ENCODE measurements at regions not wholly inside any gene's neighbourhood (a gene's known extent, or its start where the extent isn't known, plus 50 kb on each side); places are given as distances from the start of the nearest gene placed in this dataset.
"Not testable (repeated sequence)": the region's sequence is repeated elsewhere in the genome, so short reads cannot be mapped to it uniquely, and the experiment has no call there.

- no peaks in the 10 kb centered on the region for H3K9me3 ChIP-seq
- in situ Hi-C loops (cut with MboI; ENCODE audit: low sequenced_read_pairs), result no loop called here
- H3K27me3 ChIP-seq (ENCODE audit: low read depth), result no peaks in the 10 kb centered on the region
- no peak for DNase-seq (ENCODE audit: low spot score in 2 of 2)
- no peak overlapping the region for H3K4me3 ChIP-seq
- H3K36me3 ChIP-seq (replicated peaks), result no peaks in the 10 kb centered on the region
- no peaks in the 10 kb centered on the region for H3K4me1 ChIP-seq
Measured at GRCh38 chr9:118643118-118643517, 726.1 kb downstream of the BRINP1 start.

DNA sequence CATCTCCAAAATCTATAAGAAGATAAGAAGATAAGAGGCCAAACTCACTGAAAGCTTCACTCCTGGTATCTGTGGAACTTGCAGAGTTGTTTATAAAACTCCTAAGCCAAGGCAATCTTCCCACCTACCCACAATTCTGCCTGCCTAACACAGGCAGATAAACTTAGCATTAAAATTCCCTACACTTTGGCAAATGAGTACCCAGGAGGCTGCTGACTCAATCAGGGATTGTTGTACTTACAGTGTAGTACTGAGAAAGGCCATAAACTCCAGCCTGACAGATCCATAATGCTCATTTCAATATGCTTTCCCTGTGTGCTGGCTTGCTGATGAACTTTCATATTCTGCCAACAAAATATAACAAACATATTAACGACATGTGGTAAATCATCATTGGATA, 725.2 kb downstream of the BRINP1 start:
- Histone ChIP-seq H3K4me3 (no peak overlapping the region), H3K4me1 (no peaks in the 10 kb centered on the region), H3K27me3 (ENCODE audit: low read depth) (no peaks in the 10 kb centered on the region), H3K9me3 (no peaks in the 10 kb centered on the region), H3K36me3 (replicated peaks) (no peaks in the 10 kb centered on the region)
- DNase-seq (ENCODE audit: low spot score in 2 of 2), result no peak
- in situ Hi-C loops (cut with MboI; ENCODE audit: low sequenced_read_pairs), result no loop called here

- Histone ChIP-seq H3K4me1 (no peaks in the 10 kb centered on the region), H3K36me3 (replicated peaks) (no peaks in the 10 kb centered on the region), H3K4me3 (no peak overlapping the region), H3K9me3 (no peaks in the 10 kb centered on the region), H3K27me3 (ENCODE audit: low read depth) (no peaks in the 10 kb centered on the region)
- in situ Hi-C loops (cut with MboI; ENCODE audit: low sequenced_read_pairs), result no loop called here
- DNase-seq (ENCODE audit: low spot score in 2 of 2), result no peak
Measured at GRCh38 chr9:118647331-118647730, 721.9 kb downstream of the BRINP1 start.

DNA sequence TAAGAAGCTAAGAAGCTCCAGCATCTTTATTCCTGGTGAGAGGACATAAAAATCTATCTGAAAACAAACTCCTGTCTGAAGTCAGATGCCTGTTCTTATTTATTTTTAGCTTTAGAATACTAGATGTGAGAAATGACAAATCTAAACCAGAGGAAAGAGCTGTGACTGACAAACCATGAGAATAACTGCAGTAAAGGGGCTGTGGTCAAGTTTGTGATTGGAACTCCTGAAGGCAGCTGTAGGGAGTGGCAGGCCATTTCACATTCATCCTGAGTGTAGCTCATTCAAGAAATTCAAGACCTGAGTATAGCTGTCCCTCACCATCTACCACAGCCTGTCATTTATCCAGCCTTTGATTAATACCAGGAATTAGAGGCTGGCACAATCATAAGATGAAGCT, 718.8 kb downstream of the BRINP1 start:
- in situ Hi-C loops (cut with MboI; ENCODE audit: low sequenced_read_pairs), result no loop called here
- Histone ChIP-seq H3K4me3 (no peak overlapping the region), H3K36me3 (replicated peaks) (no peaks in the 10 kb centered on the region), H3K9me3 (no peaks in the 10 kb centered on the region), H3K4me1 (no peaks in the 10 kb centered on the region), H3K27me3 (ENCODE audit: low read depth) (no peaks in the 10 kb centered on the region)
- no peak for DNase-seq (ENCODE audit: low spot score in 2 of 2)

GRCh38 chr9:118651511-118651910, 717.7 kb downstream of the BRINP1 start:
- Histone ChIP-seq H3K27me3 (ENCODE audit: low read depth) (no peaks in the 10 kb centered on the region), H3K36me3 (replicated peaks) (no peaks in the 10 kb centered on the region), H3K9me3 (no peaks in the 10 kb centered on the region), H3K4me1 (no peaks in the 10 kb centered on the region), H3K4me3 (no peak overlapping the region)
- no peak for DNase-seq (ENCODE audit: low spot score in 2 of 2)
- in situ Hi-C loops (cut with MboI; ENCODE audit: low sequenced_read_pairs), result no loop called here

DNA sequence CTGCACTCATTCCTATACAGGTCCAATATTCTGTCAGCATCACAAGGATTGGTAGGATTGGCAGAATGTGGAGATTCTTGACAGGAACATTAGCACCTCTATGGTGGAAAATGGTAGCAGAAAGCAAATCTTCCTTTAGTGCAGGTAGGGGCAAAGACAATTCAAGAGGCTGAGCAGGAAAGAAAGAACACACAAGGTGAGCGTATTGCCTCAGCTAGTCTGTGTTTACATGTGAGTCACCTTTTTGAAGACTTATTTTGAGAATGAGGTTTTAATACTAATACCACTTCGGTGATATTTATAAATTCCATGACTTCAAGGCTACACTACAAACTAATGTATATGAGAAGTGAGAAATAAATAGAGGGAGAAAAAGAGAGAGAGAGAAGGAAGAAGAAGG, 717.0 kb downstream of the BRINP1 start:
- Histone ChIP-seq H3K4me3 (no peak overlapping the region), H3K4me1 (no peaks in the 10 kb centered on the region), H3K36me3 (replicated peaks) (no peaks in the 10 kb centered on the region), H3K9me3 (no peaks in the 10 kb centered on the region), H3K27me3 (ENCODE audit: low read depth) (no peaks in the 10 kb centered on the region)
- in situ Hi-C loops (cut with MboI; ENCODE audit: low sequenced_read_pairs), result no loop called here
- no peak for DNase-seq (ENCODE audit: low spot score in 2 of 2)

- H3K4me3 ChIP-seq, result no peak overlapping the region
- H3K27me3 ChIP-seq (ENCODE audit: low read depth), result no peaks in the 10 kb centered on the region
- DNase-seq (ENCODE audit: low spot score in 2 of 2), result no peak
- no peaks in the 10 kb centered on the region for H3K4me1 ChIP-seq
- no peaks in the 10 kb centered on the region for H3K9me3 ChIP-seq
- in situ Hi-C loops (cut with MboI; ENCODE audit: low sequenced_read_pairs), result no loop called here
- H3K36me3 ChIP-seq (replicated peaks), result no peaks in the 10 kb centered on the region
Measured at GRCh38 chr9:118652912-118653311, 716.3 kb downstream of the BRINP1 start.

DNA sequence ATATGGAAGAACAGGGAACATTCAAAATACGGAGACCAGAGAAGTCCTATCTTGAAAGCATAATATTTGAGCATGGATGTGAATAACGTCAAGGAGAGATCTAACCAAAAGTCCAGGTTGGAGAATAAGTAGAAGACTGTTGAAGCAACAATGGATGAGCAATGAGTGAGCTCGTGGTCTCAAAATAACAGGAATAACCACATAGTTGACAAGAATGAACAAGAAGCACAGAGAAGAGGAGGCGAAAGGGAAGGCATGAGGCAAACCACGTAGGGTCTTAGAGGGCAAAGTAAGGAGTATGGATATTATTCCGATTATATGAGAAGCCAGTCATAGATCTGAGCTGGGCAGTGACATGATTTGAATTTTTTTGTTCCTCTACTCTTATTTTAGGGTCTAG, 710.2 kb downstream of the BRINP1 start:
- Histone ChIP-seq H3K9me3 (no peaks in the 10 kb centered on the region), H3K4me3 (no peak overlapping the region), H3K27me3 (ENCODE audit: low read depth) (no peaks in the 10 kb centered on the region), H3K4me1 (no peaks in the 10 kb centered on the region), H3K36me3 (replicated peaks) (no peaks in the 10 kb centered on the region)
- no peak for DNase-seq (ENCODE audit: low spot score in 2 of 2)
- in situ Hi-C loops (cut with MboI; ENCODE audit: low sequenced_read_pairs), result no loop called here

DNA sequence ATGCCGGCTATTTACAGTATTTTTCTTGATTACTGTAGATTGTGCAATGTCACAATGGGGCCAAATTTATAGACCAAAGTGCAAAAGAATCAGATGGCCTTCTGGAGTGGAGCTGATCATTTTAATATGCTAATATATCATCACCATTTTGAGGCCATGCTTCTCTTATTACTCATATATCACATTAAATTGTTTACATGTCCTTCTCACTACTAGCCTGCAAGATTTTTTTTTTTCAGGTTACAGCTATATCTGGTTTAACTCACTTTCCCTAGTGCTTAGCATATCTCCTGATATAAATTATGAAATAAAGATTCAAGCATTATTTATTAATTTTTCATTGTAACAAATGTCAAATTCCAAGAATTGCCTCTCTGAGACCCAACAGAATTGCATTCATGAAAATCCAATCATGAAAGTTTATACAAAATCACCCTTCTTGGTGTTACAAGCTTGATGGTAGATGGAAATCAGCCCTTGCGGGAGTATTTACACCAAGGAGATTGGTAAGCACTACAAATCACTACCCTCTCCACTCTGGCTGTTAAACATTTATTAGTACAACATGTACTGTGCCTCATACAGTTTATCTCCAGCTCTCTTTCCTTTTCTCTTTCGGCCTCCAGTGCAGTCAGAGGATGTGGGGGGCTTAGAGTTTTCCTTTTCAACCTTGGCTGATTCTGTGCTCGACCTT, 703.9 kb downstream of the BRINP1 start:
- Histone ChIP-seq H3K4me1 (no peaks in the 10 kb centered on the region), H3K9me3 (no peaks in the 10 kb centered on the region), H3K4me3 (no peak overlapping the region), H3K36me3 (replicated peaks) (no peaks in the 10 kb centered on the region), H3K27me3 (ENCODE audit: low read depth) (no peaks in the 10 kb centered on the region)
- in situ Hi-C loops (cut with MboI; ENCODE audit: low sequenced_read_pairs), result no loop called here
- DNase-seq (ENCODE audit: low spot score in 2 of 2), result no peak

DNA sequence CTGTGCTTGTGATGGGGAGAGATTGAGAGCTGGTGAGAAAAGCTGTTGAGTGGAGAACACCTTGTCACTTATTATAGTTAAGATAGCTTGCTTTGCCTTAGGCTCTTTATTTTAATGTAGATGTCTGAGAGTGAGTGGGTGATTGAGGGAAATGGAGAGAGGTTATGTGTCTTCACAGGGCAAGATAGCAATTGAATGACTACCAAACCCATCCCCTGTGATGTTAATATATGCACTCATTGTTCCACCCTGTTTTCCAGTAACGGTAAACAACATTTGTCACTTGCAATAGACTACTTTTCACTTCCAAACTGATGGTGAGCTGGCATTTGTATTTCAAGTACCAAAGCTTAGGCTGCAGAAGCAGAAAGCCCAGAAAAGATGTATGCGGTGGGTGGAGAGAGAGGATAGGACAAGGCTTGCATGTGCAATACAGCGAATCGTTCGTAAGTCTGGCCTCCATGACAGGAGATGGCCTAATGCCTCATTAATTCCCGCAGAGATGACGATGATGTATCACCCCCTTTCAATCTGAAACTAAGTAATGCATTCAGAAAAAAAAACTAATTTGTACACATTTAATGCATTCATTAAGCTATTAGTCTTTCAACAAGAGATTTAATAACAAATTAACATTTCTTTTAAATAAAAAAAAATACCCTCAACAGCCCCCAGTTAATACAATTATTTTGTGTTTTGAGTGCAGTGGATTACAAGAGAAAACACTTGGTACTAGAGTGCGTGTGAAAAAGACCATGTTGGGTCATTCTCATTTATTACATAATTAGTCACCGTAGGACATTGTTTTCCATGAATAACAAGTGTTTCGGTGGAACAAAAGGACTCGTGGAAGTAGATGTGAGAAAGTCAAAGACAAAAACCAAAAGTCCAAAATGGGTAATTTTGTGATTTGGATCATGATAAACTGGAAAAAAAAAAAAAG, 699.0 kb downstream of the BRINP1 start:
- in situ Hi-C loops (cut with MboI; ENCODE audit: low sequenced_read_pairs), result no loop called here
- no peak for DNase-seq (ENCODE audit: low spot score in 2 of 2)
- no peaks in the 10 kb centered on the region for H3K9me3 ChIP-seq

DNA sequence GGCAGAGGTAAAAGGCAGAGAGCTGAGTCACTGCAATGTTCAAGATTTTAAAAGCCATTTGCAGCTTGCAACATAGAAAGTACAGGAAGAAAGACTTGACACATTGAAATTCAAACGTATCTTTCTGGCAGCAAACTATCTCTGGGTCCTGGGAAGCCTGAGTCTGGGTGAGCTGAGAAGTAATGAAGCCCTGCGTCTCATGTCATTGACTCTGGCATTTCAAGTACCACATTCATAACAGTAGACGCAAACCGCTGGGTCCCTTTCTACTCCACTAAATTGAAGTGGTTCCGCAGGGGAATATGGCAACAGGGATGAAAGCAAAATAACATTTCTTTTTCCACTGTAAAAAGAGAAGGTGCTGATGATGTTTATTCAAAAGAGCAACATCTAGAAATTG, 694.3 kb downstream of the BRINP1 start:
- Histone ChIP-seq H3K27me3 (ENCODE audit: low read depth) (no peaks in the 10 kb centered on the region), H3K9me3 (no peaks in the 10 kb centered on the region), H3K4me1 (no peaks in the 10 kb centered on the region), H3K4me3 (no peak overlapping the region), H3K36me3 (replicated peaks) (no peaks in the 10 kb centered on the region)
- no peak for DNase-seq (ENCODE audit: low spot score in 2 of 2)
- in situ Hi-C loops (cut with MboI; ENCODE audit: low sequenced_read_pairs), result no loop called here

More for the DNA sequence above, 699.0 kb downstream of the BRINP1 start:
- Histone ChIP-seq H3K4me3 (no peak overlapping the region), H3K27me3 (ENCODE audit: low read depth) (no peaks in the 10 kb centered on the region), H3K4me1 (no peaks in the 10 kb centered on the region), H3K36me3 (replicated peaks) (no peaks in the 10 kb centered on the region)

GRCh38 chr9:118677936-118678653, 691.1 kb downstream of the BRINP1 start:
- H3K4me1 ChIP-seq; H3K4me3 ChIP-seq; H3K9me3 ChIP-seq; H3K36me3 ChIP-seq (replicated peaks); in situ Hi-C loops (cut with MboI; ENCODE audit: low sequenced_read_pairs); DNase-seq (ENCODE audit: low spot score in 2 of 2); H3K27me3 ChIP-seq (ENCODE audit: low read depth): not testable (repeated sequence)

GRCh38 chr9:118686959-118687358, 682.3 kb downstream of the BRINP1 start:
- no peak for DNase-seq (ENCODE audit: low spot score in 2 of 2)
- Histone ChIP-seq H3K9me3 (no peaks in the 10 kb centered on the region), H3K36me3 (replicated peaks) (no peaks in the 10 kb centered on the region), H3K27me3 (ENCODE audit: low read depth) (no peaks in the 10 kb centered on the region), H3K4me3 (no peak overlapping the region), H3K4me1 (peaks cover 3% of the 10 kb centered on the region; the same call in 1 of the 2 replicates)
- in situ Hi-C loops (cut with MboI; ENCODE audit: low sequenced_read_pairs), result no loop called here

GRCh38 chr9:118689280-118689679, 680.0 kb downstream of the BRINP1 start:
- DNase-seq (ENCODE audit: low spot score in 2 of 2), result no peak
- no peaks in the 10 kb centered on the region for H3K9me3 ChIP-seq
- H3K36me3 ChIP-seq (replicated peaks), result no peaks in the 10 kb centered on the region
- in situ Hi-C loops (cut with MboI; ENCODE audit: low sequenced_read_pairs), result no loop called here
- no peak overlapping the region for H3K4me3 ChIP-seq
- H3K4me1 ChIP-seq, result peaks cover 2% of the 10 kb centered on the region; the same call in 1 of the 2 replicates
- no peaks in the 10 kb centered on the region for H3K27me3 ChIP-seq (ENCODE audit: low read depth)

All from HAP-1 (cell line).